CD4-positive, alpha-beta T cell (primary cell): ENCODE measurements at regions not wholly inside any gene's neighbourhood (a gene's known extent, or its start where the extent isn't known, plus 50 kb on each side); places are given as distances from the start of the nearest gene placed in this dataset.

Source experiments
- ATAC-seq: fragments of 200-7000 bp; cut with Tn5 transposase; one replicate; pipeline ENCODE4 v1.10.0; 2022; ENCODE audit warnings: mild to moderate bottlenecking; ENCODE audit not compliant: poor library complexity
- CTCF ChIA-PET: fragments of 350-600 bp; sonication (Branson Sonifier 250); formaldehyde crosslinking; loops from one replicate; lab custom pipeline; 2021; ENCODE audit warnings: antibody characterized with exemption, inconsistent platforms; lab: Charles Lee
- POLR2A ChIA-PET: fragments of 350-600 bp; sonication (Branson Sonifier 250); formaldehyde crosslinking; loops from one replicate; lab custom pipeline; 2021; ENCODE audit warnings: antibody characterized with exemption, inconsistent platforms; lab: Charles Lee
- DNase-seq, 14 experiments: peaks; one replicate each; pipeline ENCODE4 v3.0.0-alpha.2; 2013 to 2020; ENCODE audit warnings: mixed read lengths in 2 of 14
- H3K27ac ChIP-seq, 2 donors: one replicate each; pipeline versions ENCODE4 v1.5.1 to v1.7.0; 2013; ENCODE audit warnings: low read length in 2 of 2, low read depth in 1 of 2, mild to moderate bottlenecking in 1 of 2
- H3K27me3 ChIP-seq, 2 experiments: 1 replicate in 1 of 2; 2 replicates in 1 of 2; pipeline versions ENCODE4 v1.6.1 to v1.7.0; 2013; ENCODE audit warnings: low read length in 2 of 2, control low read depth in 1 of 2, mild to moderate bottlenecking in 1 of 2, moderate library complexity in 1 of 2; ENCODE audit not compliant: insufficient read depth in 2 of 2, control insufficient read depth in 1 of 2
- H3K36me3 ChIP-seq: one replicate; pipeline ENCODE4 v1.6.1; 2013; ENCODE audit warnings: low read length, control low read depth; ENCODE audit not compliant: insufficient read depth
- H3K4me1 ChIP-seq: one replicate; pipeline ENCODE4 v1.6.1; 2013; ENCODE audit warnings: low read length, control low read depth; ENCODE audit not compliant: insufficient read depth
- H3K4me3 ChIP-seq: one replicate; pipeline ENCODE4 v1.5.1; 2013; ENCODE audit warnings: mild to moderate bottlenecking, low read length, moderate library complexity
- H3K9me3 ChIP-seq, 2 experiments: 1 replicate in 1 of 2; 2 replicates in 1 of 2; pipeline versions ENCODE4 v1.6.1 to v1.7.0; 2013; ENCODE audit warnings: low read length in 2 of 2, mild to moderate bottlenecking in 2 of 2, control low read depth in 1 of 2, moderate library complexity in 1 of 2; ENCODE audit not compliant: control insufficient read depth in 1 of 2, insufficient read depth in 1 of 2
- H3K27ac Mint-ChIP-seq: one replicate; pipeline ENCODE4 v1.8.0; 2020; ENCODE audit warnings: mixed read lengths
- H3K27me3 Mint-ChIP-seq: one replicate; pipeline ENCODE4 v1.8.0; 2021; ENCODE audit warnings: mixed read lengths
- H3K36me3 Mint-ChIP-seq: one replicate; pipeline ENCODE4 v1.8.0; 2021; ENCODE audit warnings: low read depth, mixed read lengths
- H3K4me1 Mint-ChIP-seq: one replicate; pipeline ENCODE4 v1.8.0; 2021; ENCODE audit warnings: low read depth, mixed read lengths
- H3K4me3 Mint-ChIP-seq: one replicate; pipeline ENCODE4 v1.8.0; 2020; ENCODE audit warnings: mild to moderate bottlenecking, mixed read lengths
- H3K9me3 Mint-ChIP-seq: one replicate; pipeline ENCODE4 v1.8.0; 2020; ENCODE audit warnings: mixed read lengths
- CTCF ChIP-seq: fragments of 200-600 bp; IDR thresholded peaks from one replicate; pipeline ENCODE4 v1.8.0; 2022; ENCODE audit warnings: antibody characterized with exemption, mild to moderate bottlenecking
- intact Hi-C, 2 experiments: fragments of 100-400 bp; cut with DNase I in 1 of 2; cut with micrococcal nuclease in 1 of 2; formaldehyde crosslinking; loops; one replicate each; pipeline versions ENCODE4 v1.15.1 to v1.9.0; 2023 to 2025; cut with DNase I, micrococcal nuclease

DNA sequence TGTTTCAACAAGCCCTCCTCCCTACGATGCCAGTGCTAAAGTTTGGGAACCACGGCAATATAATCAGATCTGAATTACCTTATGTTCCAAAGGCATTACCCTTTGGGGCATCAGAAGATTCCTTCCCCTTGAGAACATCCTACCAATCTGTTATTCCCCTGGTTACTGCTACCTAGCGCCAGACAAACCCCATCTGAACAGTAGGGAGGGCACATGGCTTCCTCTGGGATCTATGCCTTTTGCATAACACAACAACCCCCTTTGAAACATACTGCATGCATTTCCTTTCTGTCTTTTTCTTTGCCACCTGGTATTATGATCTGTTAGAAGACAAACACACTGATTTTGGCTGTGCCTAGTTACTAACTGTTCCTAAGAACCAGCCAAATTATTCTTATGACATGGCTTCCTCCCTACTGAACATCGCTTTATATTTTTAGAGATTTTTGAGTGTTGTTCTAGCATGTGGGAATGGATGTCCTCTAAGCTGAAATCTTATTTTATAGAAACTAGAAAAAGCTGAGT lies 103.9 kb upstream of the DAPK1 start:
- DNase-seq (no peak), ATAC-seq (no peak)
- H3K36me3 ChIP-seq = no peaks in the 10 kb centered on the region
- H3K27ac ChIP-seq = no peak overlapping the region
- CTCF ChIA-PET = no interaction called here
- no peaks in the 10 kb centered on the region for H3K9me3 ChIP-seq
- H3K9me3 Mint-ChIP-seq = no peaks in the 10 kb centered on the region
- no peak overlapping the region for H3K4me3 Mint-ChIP-seq
- no peaks in the 10 kb centered on the region for H3K36me3 Mint-ChIP-seq
- no peaks in the 10 kb centered on the region for H3K4me1 ChIP-seq
- H3K27me3 Mint-ChIP-seq = peaks cover 6% of the 10 kb centered on the region
- TF ChIP-seq CTCF = no peak
- H3K4me1 Mint-ChIP-seq = no peaks in the 10 kb centered on the region
- H3K4me3 ChIP-seq = no peak overlapping the region
- POLR2A ChIA-PET = no interaction called here
- no peaks in the 10 kb centered on the region for H3K27me3 ChIP-seq
- H3K27ac Mint-ChIP-seq = no peak overlapping the region
- intact Hi-C loops = no loop called here

DNA sequence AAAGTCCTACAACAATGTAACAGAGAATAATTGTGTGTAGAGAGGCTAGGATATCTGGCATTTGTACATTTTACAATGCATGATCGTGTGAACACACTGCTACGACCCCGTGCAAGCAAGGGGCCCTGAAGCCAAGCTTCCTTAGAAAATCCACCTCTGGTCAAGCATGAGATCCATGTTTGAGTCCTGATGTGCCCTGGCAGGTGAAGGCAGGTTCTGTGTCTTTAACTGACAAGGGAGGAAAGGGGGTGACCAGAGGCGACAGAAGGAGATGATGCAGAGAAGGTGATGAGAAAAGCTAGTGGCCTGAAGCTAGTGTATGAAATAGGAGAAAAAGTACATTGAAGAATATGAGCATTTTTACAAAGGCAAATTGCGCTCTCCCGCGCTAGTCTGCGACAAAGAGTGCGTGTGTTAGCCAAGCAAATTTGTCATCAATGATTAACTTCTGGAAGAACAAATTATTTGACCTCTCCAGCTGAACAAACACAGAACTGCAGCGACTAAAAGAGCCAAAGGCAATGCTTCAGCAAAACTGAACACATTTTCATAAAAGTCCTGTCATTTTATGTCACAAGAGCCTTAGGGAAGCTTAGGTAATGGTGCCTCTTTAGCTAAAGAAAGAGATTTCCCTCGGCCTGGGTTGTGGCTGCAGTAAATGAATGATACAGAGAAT lies 101.7 kb upstream of the DAPK1 start:
- TF ChIP-seq CTCF = no peak
- ATAC-seq = no peak
- no peak for DNase-seq
- no peaks in the 10 kb centered on the region for H3K9me3 ChIP-seq
- Mint-ChIP-seq H3K27ac (no peak overlapping the region), H3K4me1 (no peaks in the 10 kb centered on the region), H3K27me3 (peaks cover 6% of the 10 kb centered on the region), H3K36me3 (no peaks in the 10 kb centered on the region), H3K9me3 (no peaks in the 10 kb centered on the region), H3K4me3 (no peak overlapping the region)
- CTCF ChIA-PET = no interaction called here
- H3K4me3 ChIP-seq = no peak overlapping the region
- no peaks in the 10 kb centered on the region for H3K27me3 ChIP-seq
- no peaks in the 10 kb centered on the region for H3K36me3 ChIP-seq
- H3K4me1 ChIP-seq = no peaks in the 10 kb centered on the region
- no peak overlapping the region for H3K27ac ChIP-seq
- POLR2A ChIA-PET = no interaction called here
- intact Hi-C loops = no loop called here

DNA sequence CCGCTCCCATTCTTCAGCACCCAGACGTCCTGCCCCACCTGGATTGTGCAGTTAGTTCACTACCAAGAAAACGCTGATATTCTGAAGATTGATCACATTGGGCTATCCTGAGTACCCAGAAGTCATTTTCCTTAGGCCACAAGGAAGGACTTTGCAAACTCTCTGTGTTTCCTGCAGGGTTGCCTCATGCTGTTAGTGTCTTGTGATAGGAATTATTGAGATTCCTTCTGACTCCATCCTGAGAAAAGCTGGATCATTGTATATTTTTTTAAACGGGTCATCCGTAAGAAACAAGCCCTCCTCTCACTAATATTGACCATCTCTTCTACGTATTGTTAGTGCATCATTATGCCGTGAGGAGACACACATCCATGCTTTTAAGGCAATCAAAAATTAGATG lies 96.0 kb upstream of the DAPK1 start:
- Mint-ChIP-seq H3K36me3 (no peaks in the 10 kb centered on the region), H3K4me3 (no peak overlapping the region), H3K9me3 (no peaks in the 10 kb centered on the region), H3K27ac (no peak overlapping the region), H3K27me3 (no peaks in the 10 kb centered on the region), H3K4me1 (no peaks in the 10 kb centered on the region)
- ChIA-PET POLR2A (no interaction called here), CTCF (no interaction called here)
- intact Hi-C loops = no loop called here
- Histone ChIP-seq H3K4me1 (no peaks in the 10 kb centered on the region), H3K27me3 (no peaks in the 10 kb centered on the region), H3K36me3 (no peaks in the 10 kb centered on the region), H3K9me3 (no peaks in the 10 kb centered on the region), H3K4me3 (no peak overlapping the region), H3K27ac (no peak overlapping the region)
- ATAC-seq = no peak
- TF ChIP-seq CTCF = no peak
- DNase-seq = no peak
